HK-2 (cell line): ENCODE measurements at regions not wholly inside any gene's neighbourhood (a gene's known extent, or its start where the extent isn't known, plus 50 kb on each side); places are given as distances from the start of the nearest gene placed in this dataset.
"Not testable (repeated sequence)": the region's sequence is repeated elsewhere in the genome, so short reads cannot be mapped to it uniquely, and the experiment has no call there.

ENCODE experiments used
- DNase-seq: peaks from one replicate; pipeline ENCODE4 v3.0.0-alpha.2; 2018; ENCODE audit not compliant: unreplicated experiment

GRCh38 chr6:74720923-74721322 is 484.9 kb downstream of the COL12A1 start:
- no peak for DNase-seq

DNA sequence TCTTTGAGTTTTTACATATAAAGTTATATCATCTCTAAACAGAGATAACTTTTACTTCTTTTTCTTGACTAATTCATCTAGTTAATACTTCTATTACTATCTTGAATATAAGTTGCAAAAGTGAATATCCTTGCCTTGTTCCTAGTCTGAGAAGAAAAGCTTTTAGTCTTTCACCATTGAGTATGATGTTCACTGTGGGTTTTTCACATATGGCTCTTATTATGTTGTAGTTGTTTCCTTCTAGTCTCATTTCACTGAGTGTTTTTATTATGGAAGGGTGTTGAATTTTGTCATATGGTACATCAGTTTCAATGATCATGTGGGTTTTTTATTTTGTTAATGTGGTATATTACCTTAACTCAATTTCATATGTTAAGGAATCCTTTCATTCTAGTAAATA is 488.3 kb downstream of the COL12A1 start:
- DNase-seq: no peak

- DNase-seq: no peak
Observed at GRCh38 chr6:74715355-74716085, 490.3 kb downstream of the COL12A1 start.

GRCh38 chr6:74713941-74714340 is 491.9 kb downstream of the COL12A1 start:
- DNase-seq: no peak

- DNase-seq: no peak
Observed at GRCh38 chr6:74705451-74705850, 500.4 kb downstream of the COL12A1 start.

GRCh38 chr6:74704540-74704939 is 501.3 kb downstream of the COL12A1 start:
- not testable (repeated sequence) for DNase-seq

- no peak for DNase-seq
Observed at GRCh38 chr6:74690365-74690764, 515.5 kb downstream of the COL12A1 start.

GRCh38 chr6:74689601-74690000 is 516.3 kb downstream of the COL12A1 start:
- no peak for DNase-seq

DNA sequence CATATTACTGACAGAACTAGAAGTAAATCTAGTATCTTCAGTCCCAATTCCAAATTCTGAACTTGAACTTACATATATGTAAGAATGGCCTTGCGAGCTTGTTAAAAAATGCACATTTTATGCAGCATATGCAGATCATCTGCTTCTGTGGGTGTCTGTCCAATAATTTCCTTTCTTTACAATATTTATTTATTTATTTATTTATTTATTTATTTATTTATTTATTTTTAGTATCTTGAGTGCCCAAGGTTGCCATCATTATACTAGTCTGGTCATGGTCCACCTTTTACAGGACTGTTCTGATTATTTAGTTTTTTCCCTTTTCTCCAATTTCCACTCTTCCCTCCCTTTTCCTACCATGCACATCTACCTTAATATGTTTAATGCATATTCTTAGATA is 528.4 kb downstream of the COL12A1 start:
- no peak for DNase-seq

GRCh38 chr6:74676906-74677305 is 528.9 kb downstream of the COL12A1 start:
- no peak for DNase-seq

DNA sequence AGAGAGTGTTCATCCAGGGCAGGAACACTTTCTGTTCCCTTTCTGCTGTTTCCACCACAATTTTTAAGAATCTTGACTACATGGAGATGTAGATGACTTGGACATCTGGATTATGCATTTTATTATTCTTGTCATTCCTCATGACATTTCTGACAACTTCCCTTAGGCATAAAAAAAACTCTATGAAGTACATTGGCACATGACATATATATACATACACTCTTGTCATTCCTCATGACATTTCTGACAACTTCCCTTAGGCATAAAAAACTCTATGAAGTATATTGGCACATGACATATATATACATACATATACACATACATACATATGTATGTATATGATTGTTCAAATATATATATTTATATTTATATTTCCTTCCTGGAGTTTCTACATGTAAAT is 531.5 kb downstream of the COL12A1 start:
- DNase-seq: no peak

DNA sequence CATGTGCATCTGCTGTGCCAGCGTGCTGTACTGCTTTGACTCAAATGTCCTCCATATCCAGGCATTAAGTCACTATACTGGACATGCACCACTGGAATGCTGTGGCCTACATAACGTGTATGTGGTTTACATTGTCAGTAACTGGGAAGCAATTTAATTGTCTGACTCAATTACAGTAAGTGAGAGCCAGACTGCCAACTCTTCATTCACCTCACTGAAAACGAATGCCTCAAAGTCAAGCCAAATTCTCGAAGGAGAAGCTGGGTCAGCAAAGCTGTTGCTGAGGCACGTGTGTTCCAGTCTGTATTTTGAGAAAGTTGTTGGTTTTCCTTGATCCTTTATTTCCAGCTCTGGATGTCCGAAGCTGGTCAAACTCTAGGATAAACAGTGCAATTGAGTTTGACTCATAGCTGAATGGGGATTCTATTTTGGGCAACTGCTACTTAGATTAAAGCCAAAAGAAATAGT is 534.3 kb downstream of the COL12A1 start:
- DNase-seq: no peak

DNA sequence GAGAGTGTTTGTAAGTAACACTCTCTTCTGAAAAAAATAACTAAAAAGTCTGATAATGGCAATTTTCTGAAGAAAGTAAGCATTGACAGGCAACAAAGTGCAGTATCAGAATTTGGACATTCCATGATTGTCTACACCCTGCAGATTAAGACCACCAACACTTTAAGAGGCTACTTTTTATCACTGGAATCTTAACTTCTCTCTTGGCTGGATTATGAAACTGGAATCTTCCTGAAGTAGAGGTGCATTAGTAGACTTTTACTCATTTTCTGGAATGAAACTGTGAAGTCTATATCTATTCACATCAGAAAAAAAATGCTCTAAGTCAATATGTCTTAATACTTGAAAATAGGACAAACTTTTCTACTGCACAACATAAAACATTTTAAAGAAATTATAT is 547.5 kb downstream of the COL12A1 start:
- no peak for DNase-seq

DNA sequence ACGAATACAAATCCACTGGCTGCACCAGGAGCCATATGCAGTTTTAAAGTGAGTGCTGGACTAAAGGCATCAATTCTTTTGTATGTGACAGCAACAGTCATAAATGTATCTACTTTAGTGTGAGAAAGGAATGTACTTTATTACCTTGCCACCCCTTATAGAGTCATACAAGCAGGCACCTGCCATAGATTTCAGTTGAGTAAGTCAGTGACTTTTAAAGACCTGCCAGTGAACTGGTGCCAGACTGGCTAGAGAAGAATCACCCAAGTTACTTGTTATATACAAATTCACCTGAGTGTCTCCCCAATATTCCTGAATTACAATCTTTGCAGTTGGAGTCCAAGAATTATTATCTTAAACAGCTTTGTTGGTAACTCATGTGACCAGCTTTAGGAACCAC is 547.9 kb downstream of the COL12A1 start:
- no peak for DNase-seq

GRCh38 chr6:74657011-74657410 is 548.8 kb downstream of the COL12A1 start:
- no peak for DNase-seq

DNA sequence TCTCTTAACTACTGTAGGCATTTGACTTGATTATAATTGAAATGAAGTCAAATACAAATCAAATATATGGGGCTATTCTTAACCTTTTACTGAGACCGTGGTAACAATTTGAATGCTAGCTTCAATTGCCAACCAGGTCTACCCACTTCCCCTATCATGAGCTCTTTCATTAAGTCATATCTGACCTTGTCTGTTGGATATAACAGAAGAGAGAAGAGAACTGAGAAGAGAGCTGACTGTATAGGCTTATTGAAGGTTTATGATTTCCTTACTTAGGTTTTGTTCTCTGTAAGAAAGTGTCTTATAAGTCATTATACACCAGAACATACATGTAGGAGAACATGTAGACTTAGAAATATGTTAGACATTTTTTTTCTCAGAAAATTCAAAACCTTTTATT is 549.4 kb downstream of the COL12A1 start:
- DNase-seq: no peak

- DNase-seq: no peak
Observed at GRCh38 chr6:74654296-74654695, 551.6 kb downstream of the COL12A1 start.

DNA sequence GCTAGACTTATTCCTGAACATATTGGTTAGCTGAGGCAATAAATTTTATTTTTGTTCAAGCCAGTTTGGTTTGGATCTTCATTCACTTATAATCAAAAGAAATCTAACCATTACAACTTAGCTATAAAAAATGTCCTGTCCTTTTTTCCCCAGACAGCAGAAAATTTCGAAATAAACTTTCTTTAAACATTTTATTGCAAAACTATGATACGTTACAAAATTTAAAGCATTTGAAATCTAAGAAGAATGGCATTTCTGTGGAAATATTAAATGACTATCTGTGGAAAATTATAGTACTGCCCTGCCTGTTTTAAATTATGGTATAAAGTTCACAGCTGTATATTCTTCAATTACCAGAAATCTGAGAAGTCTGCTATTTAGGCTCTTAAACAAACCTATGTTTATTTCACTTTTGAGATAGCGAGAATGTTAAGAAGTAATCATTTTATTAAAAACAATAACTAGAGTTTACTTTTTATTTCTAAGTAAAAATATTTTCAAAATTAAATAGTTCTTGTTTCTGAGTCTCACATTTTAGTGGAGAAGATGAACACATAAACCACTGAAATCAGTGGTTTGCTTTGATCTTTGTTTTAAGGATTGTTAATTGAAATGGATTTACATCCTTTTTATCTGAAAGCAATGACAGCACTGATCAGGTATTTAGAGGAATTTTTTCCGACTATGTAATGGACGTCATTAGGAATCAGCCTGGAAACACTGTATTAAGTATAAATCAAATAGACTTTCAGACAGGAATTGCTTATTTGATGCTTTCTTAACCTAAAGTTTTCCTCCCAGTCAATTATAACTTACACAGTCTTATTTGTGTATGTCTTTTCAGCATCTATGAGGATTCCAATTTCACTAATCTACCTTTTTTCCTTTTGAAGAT is 553.7 kb downstream of the COL12A1 start:
- DNase-seq: no peak

- no peak for DNase-seq
Observed at GRCh38 chr6:74650668-74651067, 555.2 kb downstream of the COL12A1 start.

DNA sequence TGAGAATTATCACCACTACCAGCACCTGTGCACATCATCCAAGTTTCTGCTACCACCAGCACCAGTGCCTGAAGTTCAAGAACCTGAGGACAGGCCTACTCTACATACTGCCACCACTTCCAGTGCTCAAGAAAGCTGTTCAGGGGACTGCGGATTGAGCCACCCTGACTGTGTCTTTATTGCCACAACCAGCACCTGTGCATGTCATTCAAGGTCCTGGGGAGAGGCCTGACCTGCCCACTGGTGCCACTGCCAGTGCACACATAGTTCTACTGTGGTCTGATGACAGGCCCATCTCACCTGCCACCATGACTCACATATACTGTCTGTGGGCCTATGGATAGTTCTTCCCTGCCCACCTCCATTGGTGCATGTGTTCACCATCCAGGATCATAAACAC is 559.4 kb downstream of the COL12A1 start:
- DNase-seq: no peak

DNA sequence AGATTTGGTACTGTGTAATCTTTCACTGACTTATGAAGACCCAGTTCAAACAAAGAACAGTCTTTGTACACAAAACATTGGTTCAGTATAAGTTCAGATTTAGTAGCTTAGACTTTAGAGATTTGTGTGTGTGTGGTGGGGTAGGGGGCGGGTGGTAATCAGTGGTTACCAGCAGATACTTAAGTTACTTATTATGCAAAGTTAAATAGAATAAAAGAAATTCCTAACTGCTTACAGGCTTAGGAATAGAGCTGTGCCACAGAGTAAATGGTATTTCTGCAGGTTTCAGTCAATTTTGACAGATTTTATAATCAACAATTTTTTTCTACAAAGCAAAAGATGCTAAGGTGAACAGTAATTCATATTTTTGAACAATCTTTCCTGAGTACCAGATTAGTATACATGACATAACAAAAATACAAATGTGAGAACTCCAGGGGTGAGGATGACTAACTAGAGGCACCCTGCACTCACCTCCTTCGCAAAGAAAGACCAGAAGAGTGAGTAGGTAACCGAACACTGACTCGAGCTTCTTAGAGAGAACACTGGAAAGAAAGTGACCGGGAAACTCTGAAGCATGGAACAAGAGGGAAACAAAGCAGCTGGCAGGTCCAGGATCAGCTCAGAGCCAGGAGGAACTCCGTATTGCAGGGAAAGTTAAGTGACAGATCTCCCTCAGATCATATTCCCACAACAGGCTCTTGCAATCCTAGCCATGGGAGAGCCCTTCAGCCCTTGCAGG is 560.6 kb downstream of the COL12A1 start:
- DNase-seq: no peak

DNA sequence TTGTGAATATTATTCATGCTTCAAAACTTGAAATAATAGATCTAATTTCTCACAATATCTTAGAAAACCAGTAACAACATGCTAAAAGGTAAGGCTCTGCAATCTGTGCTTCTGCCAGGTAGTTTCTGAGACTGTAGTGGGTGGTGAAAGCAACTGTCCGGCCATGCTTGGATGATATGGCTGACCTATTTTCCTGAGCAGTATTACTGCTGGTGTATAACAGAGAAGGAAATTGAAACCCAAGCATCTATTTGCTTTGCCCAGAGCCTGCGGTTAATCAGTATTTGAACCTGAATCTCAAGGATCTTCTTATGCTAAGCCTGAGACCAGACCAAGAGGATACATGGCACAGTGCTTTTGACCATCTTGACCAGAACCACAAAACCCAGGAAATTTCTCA is 563.8 kb downstream of the COL12A1 start:
- DNase-seq: no peak
